Ascending aorta (tissue), 2 donors: ENCODE measurements at regions not wholly inside any gene's neighbourhood (a gene's known extent, or its start where the extent isn't known, plus 50 kb on each side); places are given as distances from the start of the nearest gene placed in this dataset.

Experiments
- DNase-seq, 2 donors: peaks; one replicate each; pipeline ENCODE4 v3.0.0-alpha.2; 2019; ENCODE audit warnings: low spot score in 2 of 2
- H3K27ac ChIP-seq, 2 donors: fragments of 200-600 bp; sonication (generic); one replicate each; pipeline ENCODE4 v1.5.1; 2016 to 2017; ENCODE audit warnings: mild to moderate bottlenecking in 1 of 2
- H3K27me3 ChIP-seq: fragments of 200-600 bp; sonication (generic); one replicate; pipeline ENCODE4 v1.5.1; 2017
- H3K36me3 ChIP-seq, 2 donors: fragments of 200-600 bp; sonication (generic); one replicate each; pipeline ENCODE4 v1.5.1; 2016
- H3K4me1 ChIP-seq, 2 donors: fragments of 200-600 bp; sonication (generic); one replicate each; pipeline ENCODE4 v1.5.1; 2016 to 2017; ENCODE audit warnings: mild to moderate bottlenecking in 1 of 2
- H3K4me3 ChIP-seq, 2 donors: fragments of 200-600 bp; sonication (generic); one replicate each; pipeline ENCODE4 v1.5.1; 2016 to 2017; ENCODE audit warnings: mild to moderate bottlenecking in 1 of 2
- H3K9me3 ChIP-seq, 2 donors: fragments of 200-600 bp; sonication (generic); one replicate each; pipeline ENCODE4 v1.5.1; 2016
- CTCF ChIP-seq, 3 experiments: fragments of 200-600 bp in 2 of 3; fragments of 450-650 bp in 1 of 3; sonication (generic) in 2 of 3; IDR thresholded peaks; one replicate each; pipeline ENCODE4 v1.5.1; 2016 to 2019; ENCODE audit warnings: antibody characterized with exemption in 3 of 3, mild to moderate bottlenecking in 1 of 3, moderate library complexity in 1 of 3
- intact Hi-C: fragments of 100-400 bp; cut with DNase I; formaldehyde crosslinking; loops from one replicate; pipeline ENCODE4 v1.15.1; 2023

DNA sequence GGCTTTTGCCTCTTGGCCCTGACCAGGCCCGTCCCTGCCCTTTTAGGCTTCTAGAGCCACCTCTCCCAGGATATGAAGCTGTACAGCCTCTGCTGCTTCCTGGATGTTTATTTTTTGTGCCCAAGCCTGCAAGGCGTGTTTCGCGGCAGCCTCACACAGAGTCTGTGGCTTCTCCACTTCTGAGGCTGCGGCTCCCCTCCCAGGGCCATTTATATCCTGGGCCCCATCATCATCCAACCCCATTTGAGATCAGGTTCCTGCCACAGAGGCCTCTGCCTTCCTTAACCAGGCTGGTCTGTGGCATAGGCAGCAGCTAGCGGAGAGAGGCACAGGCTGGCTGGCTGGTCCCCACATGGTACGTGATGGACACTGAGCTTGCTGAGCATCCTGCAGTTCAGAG is 114.1 kb upstream of the PWP1 start:
- intact Hi-C loops = no loop called here
- Histone ChIP-seq H3K27ac (no peak overlapping the region), H3K4me1 (no peaks in the 10 kb centered on the region), H3K36me3 (no peaks in the 10 kb centered on the region), H3K27me3 (no peaks in the 10 kb centered on the region), H3K9me3 (no peaks in the 10 kb centered on the region), H3K4me3 (no peak overlapping the region)
- no peak for TF ChIP-seq CTCF (IDR thresholded peaks at IDR 0.05)
- no peak for DNase-seq

- Histone ChIP-seq H3K4me3 (no peak overlapping the region), H3K27me3 (no peaks in the 10 kb centered on the region), H3K9me3 (no peaks in the 10 kb centered on the region), H3K36me3 (no peaks in the 10 kb centered on the region), H3K4me1 (no peaks in the 10 kb centered on the region), H3K27ac (no peak overlapping the region)
- no peak for DNase-seq
- intact Hi-C loops = no loop called here
- no peak for TF ChIP-seq CTCF (IDR thresholded peaks at IDR 0.05)
These were observed 110.9 kb upstream of the PWP1 start for GRCh38 chr12:107574691-107575090.

DNA sequence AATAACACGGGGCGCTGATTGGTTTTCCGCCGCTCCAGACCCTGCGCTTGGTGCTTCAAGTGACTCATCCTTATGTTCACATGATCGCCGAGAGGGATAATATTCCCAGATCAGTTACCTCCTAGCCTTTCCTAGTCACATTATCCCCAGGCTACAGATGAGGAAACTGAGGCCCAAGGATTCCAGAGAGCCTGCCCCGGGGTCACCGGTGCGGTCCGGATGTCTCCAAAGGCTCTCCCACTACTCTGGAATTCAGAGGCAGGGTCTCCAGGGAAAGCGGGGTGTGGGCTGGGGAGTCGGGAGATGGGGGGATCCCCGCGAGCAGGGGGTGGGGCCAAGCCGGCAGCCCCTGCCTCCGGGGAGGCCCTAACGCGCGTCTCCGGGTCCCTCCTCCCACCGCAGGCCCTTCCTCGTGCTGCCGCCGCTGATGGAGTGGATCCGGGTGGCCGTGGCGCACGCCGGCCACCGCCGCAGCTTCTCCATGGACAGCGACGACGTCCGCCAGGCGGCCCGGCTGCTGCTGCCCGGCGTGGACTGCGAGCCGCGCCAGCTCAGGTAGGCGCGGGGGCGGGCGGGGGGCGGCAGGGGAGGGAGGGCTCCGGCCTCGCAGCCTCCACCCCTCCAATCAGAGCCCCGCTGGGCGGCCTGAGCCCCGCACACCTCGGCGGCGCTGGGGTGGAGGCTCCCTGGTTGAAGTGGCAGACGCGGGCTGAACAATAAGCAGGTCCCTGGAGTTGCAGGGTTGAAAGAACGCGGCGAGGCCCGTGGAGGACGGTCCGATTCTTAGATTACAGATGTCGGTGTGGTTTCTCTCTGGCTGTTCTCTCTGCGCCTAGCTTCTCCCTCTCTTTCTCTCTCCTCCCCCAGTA is 104.6 kb upstream of the PWP1 start:
- Histone ChIP-seq H3K27ac (no peak overlapping the region), H3K4me1 (no peaks in the 10 kb centered on the region), H3K9me3 (no peaks in the 10 kb centered on the region), H3K36me3 (no peaks in the 10 kb centered on the region), H3K4me3 (no peak overlapping the region), H3K27me3 (no peaks in the 10 kb centered on the region)
- DNase-seq = no peak
- no peak for TF ChIP-seq CTCF (IDR thresholded peaks at IDR 0.05)
- intact Hi-C loops = no loop called here

- Histone ChIP-seq H3K4me1 (no peaks in the 10 kb centered on the region), H3K36me3 (no peaks in the 10 kb centered on the region), H3K27ac (no peak overlapping the region), H3K9me3 (no peaks in the 10 kb centered on the region), H3K4me3 (no peak overlapping the region), H3K27me3 (no peaks in the 10 kb centered on the region)
- no peak for DNase-seq
- intact Hi-C loops = no loop called here
- TF ChIP-seq CTCF (IDR thresholded peaks at IDR 0.05) = no peak
These were observed 104.0 kb upstream of the PWP1 start for GRCh38 chr12:107581619-107582015.

DNA sequence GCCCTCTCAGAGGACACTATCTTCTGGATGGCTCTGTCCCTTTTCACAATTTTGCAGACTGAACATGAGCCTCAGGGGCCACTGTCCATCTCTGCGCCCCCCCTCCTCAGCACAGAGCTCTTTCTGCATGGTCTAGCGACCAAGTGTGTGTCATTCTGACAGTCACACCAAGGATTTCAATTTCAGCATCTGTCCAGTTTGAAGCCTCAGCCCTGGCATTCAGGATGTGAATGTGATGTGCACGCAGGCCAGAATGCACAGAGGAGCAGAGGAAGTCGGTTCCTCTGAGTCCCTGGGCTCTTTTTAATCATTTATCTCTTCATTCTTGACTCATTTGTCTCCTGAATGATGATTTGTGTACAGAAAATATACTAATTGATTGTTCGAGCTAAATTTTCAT is 102.0 kb upstream of the PWP1 start:
- Histone ChIP-seq H3K4me1 (no peaks in the 10 kb centered on the region), H3K27ac (no peak overlapping the region), H3K27me3 (no peaks in the 10 kb centered on the region), H3K4me3 (no peak overlapping the region), H3K36me3 (no peaks in the 10 kb centered on the region), H3K9me3 (peaks cover 0 to 5% of the 10 kb centered on the region in 2 donors)
- no peak for DNase-seq
- intact Hi-C loops = no loop called here
- TF ChIP-seq CTCF (IDR thresholded peaks at IDR 0.05) = no peak
